ENCODE measurements at regions not wholly inside any gene's neighbourhood (a gene's known extent, or its start where the extent isn't known, plus 50 kb on each side); places are given as distances from the start of the nearest gene placed in this dataset.

DNA sequence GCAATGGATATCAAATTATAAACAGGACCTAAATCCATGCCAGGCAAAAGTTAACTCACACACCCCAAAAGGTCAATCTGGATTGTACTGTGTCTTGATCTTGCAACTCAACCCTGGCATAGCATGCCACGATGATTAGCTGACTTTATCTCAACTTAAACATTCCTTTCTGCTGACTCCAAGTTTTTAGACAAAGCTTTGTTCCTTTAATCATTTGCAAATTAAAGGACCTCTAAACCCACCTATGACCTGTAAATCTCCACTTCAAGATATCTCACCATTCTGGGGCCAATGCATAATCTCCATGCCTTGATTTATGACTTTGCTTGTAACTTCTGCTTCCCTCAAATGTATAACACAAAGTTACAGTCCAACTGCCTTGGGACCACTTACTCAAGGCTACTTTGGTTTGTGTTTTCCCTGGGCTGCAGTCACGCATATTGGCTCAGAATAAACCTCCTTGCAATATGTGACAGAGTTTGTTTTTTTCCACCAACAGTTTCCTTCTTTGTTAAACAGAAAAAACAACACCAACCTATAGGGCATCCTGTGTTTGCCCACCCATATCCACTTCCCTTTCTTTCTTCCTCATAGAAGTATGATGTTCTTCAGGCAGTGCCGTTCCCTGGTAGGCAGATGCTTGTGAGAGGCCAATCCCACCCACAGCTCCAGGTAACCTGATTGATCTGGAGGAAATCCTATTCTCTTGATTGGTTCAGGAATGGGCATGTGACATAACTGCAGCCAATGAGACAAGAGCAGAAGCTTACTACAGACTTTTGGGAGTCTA is 390.6 kb upstream of the ERCC4 start:
- Mint-ChIP-seq H3K4me3 (no peak overlapping the region), H3K27ac (peak overlapping the region in 1 of 3 experiments; percentile 7; a peak in 2 of 7 replicates), H3K9me3 (no peaks in the 10 kb centered on the region), H3K27me3 (ENCODE audit: low read depth) (no peaks in the 10 kb centered on the region), H3K4me1 (peaks cover 15% of the 10 kb centered on the region in 2 experiments), H3K36me3 (ENCODE audit: insufficient read depth in 1 of 3, low read depth in 3 of 3) (no peaks in the 10 kb centered on the region)
- Histone ChIP-seq H4K91ac (ENCODE audit: insufficient read length, low read depth, low read length) (no peak overlapping the region), H3K14ac (ENCODE audit: insufficient read depth, low read length) (no peak overlapping the region), H2BK120ac (ENCODE audit: low read depth, low read length, poor library complexity, severe bottlenecking) (no peak overlapping the region), H3K27me3 (ENCODE audit: insufficient read depth, low read length) (no peaks in the 10 kb centered on the region), H2BK12ac (ENCODE audit: insufficient read length, low read depth, low read length) (no peak overlapping the region), H4K8ac (replicated peaks; ENCODE audit: insufficient read length, low read depth, low read length) (no peak overlapping the region), H3K18ac (ENCODE audit: insufficient read length, low read depth, low read length) (no peak overlapping the region), H3K23ac (ENCODE audit: insufficient read length, low read depth, low read length) (no peak overlapping the region), H3K9ac (ENCODE audit: extremely low read depth, insufficient read length, low read length) (no peak overlapping the region), H2AK5ac (ENCODE audit: insufficient read length, low read length) (no peak overlapping the region), H3K79me2 (ENCODE audit: insufficient read depth, low read length) (no peaks in the 10 kb centered on the region), H4K20me1 (ENCODE audit: control insufficient read depth, insufficient read depth, insufficient read length) (no peaks in the 10 kb centered on the region), H3K4me1 (ENCODE audit: insufficient read depth, low read length) (peaks cover 3% of the 10 kb centered on the region; the same call in 1 of the 2 replicates), H3K23me2 (ENCODE audit: insufficient read length, low read depth, low read length, poor library complexity, severe bottlenecking) (no peaks in the 10 kb centered on the region), H3K9me3 (ENCODE audit: control insufficient read depth, low read depth, low read length) (no peaks in the 10 kb centered on the region), H2BK20ac (ENCODE audit: low read depth, low read length, poor library complexity, severe bottlenecking) (no peak overlapping the region), H3T11ph (ENCODE audit: low read length) (no peak overlapping the region), H3K4ac (ENCODE audit: low read depth, low read length) (no peak overlapping the region), H4K5ac (ENCODE audit: insufficient read length, low read depth, low read length) (no peak overlapping the region), H2BK5ac (ENCODE audit: insufficient read length, low read length) (no peak overlapping the region), H3K27ac (ENCODE audit: insufficient read length, low read depth, low read length) (no peak overlapping the region), H3K4me2 (ENCODE audit: insufficient read depth, insufficient read length, low read length) (no peak overlapping the region), H3K79me1 (ENCODE audit: insufficient read depth, low read depth, low read length, poor library complexity, severe bottlenecking) (no peaks in the 10 kb centered on the region), H3K56ac (ENCODE audit: insufficient read length, low read depth, low read length) (no peak overlapping the region), H2BK15ac (ENCODE audit: low read depth, low read length) (no peak overlapping the region), H2AFZ (ENCODE audit: low read length) (no peak overlapping the region)
- no CpG with 5 or more reads among the region's 3 CpGs for WGBS (ENCODE audit: extremely low coverage, insufficient read length, low lambda C conversion rate)
- TF ChIP-seq, protein P1, sequence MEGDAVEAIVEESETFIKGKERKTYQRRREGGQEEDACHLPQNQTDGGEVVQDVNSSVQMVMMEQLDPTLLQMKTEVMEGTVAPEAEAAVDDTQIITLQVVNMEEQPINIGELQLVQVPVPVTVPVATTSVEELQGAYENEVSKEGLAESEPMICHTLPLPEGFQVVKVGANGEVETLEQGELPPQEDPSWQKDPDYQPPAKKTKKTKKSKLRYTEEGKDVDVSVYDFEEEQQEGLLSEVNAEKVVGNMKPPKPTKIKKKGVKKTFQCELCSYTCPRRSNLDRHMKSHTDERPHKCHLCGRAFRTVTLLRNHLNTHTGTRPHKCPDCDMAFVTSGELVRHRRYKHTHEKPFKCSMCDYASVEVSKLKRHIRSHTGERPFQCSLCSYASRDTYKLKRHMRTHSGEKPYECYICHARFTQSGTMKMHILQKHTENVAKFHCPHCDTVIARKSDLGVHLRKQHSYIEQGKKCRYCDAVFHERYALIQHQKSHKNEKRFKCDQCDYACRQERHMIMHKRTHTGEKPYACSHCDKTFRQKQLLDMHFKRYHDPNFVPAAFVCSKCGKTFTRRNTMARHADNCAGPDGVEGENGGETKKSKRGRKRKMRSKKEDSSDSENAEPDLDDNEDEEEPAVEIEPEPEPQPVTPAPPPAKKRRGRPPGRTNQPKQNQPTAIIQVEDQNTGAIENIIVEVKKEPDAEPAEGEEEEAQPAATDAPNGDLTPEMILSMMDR (conservative IDR thresholded peaks at IDR 0.05) = no peak
- no peak for DNase-seq
